ENCODE measurements at regions not wholly inside any gene's neighbourhood (a gene's known extent, or its start where the extent isn't known, plus 50 kb on each side); places are given as distances from the start of the nearest gene placed in this dataset.

DNA sequence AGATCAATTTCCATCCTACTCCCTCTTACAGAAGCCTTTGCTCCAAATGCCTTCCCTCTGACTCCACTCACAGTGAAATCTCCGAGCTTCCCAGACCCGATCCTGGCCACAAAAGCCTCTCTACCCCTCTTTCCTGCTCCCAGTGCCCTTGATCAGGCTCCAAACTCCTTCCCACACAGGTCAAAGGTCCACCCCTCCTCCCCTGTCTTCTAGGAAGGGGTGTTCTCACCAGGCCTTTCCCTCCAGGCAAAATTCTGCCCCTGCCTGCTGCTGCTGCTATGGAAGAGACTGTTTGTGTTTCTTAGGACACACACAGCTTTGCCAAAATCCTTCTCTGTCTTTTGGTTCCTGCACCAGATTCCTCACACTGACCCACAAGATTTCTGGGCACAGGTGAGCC, 85.8 kb upstream of the ALDH1A1 start:
- TF ChIP-seq, protein P1, sequence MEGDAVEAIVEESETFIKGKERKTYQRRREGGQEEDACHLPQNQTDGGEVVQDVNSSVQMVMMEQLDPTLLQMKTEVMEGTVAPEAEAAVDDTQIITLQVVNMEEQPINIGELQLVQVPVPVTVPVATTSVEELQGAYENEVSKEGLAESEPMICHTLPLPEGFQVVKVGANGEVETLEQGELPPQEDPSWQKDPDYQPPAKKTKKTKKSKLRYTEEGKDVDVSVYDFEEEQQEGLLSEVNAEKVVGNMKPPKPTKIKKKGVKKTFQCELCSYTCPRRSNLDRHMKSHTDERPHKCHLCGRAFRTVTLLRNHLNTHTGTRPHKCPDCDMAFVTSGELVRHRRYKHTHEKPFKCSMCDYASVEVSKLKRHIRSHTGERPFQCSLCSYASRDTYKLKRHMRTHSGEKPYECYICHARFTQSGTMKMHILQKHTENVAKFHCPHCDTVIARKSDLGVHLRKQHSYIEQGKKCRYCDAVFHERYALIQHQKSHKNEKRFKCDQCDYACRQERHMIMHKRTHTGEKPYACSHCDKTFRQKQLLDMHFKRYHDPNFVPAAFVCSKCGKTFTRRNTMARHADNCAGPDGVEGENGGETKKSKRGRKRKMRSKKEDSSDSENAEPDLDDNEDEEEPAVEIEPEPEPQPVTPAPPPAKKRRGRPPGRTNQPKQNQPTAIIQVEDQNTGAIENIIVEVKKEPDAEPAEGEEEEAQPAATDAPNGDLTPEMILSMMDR (optimal IDR thresholded peaks at IDR 0.05 in 1 of 3, IDR thresholded peaks at IDR 0.05 in 1 of 3, conservative IDR thresholded peaks at IDR 0.05 in 1 of 3; ENCODE audit: extremely low read depth in 1 of 3, insufficient read depth in 2 of 3, low read length in 3 of 3), result no peak
- TF ChIP-seq EZH2 (IDR thresholded peaks at IDR 0.05; ENCODE audit: low read length), result no peak
